CD14-positive monocyte (primary cell): ENCODE measurements at regions not wholly inside any gene's neighbourhood (a gene's known extent, or its start where the extent isn't known, plus 50 kb on each side); places are given as distances from the start of the nearest gene placed in this dataset.

Experiments
- DNase-seq, 3 donors: peaks; one replicate each; pipeline ENCODE4 v3.0.0-alpha.2; 2011 to 2022
- H2AFZ ChIP-seq: 2 replicates; pipeline ENCODE4 v1.6.0; 2012; ENCODE audit warnings: mild to moderate bottlenecking, low read depth, low read length, inconsistent platforms; ENCODE audit not compliant: insufficient read depth, poor library complexity, severe bottlenecking
- H3K27ac ChIP-seq, 2 donors: 1 replicate in 1 of 2; 2 replicates in 1 of 2; pipeline ENCODE4 v1.5.1; 2012 to 2013; ENCODE audit warnings: low read length in 2 of 2, control low read depth in 1 of 2, inconsistent platforms in 1 of 2, low read depth in 1 of 2, mild to moderate bottlenecking in 1 of 2
- H3K27me3 ChIP-seq, 2 donors: one replicate each; pipeline versions ENCODE4 v1.6.0 to v1.6.1; 2011 to 2013; ENCODE audit warnings: low read length in 2 of 2; ENCODE audit not compliant: control insufficient read depth in 2 of 2, insufficient read depth in 2 of 2
- H3K36me3 ChIP-seq, 2 donors: replicated peaks in 1 of 2; 1 replicate in 1 of 2; 2 replicates in 1 of 2; pipeline versions ENCODE4 v1.5.1 to v1.6.1; 2012 to 2013; ENCODE audit warnings: low read length in 2 of 2, control low read depth in 1 of 2, inconsistent platforms in 1 of 2, mild to moderate bottlenecking in 1 of 2; ENCODE audit not compliant: insufficient read depth in 2 of 2, control insufficient read depth in 1 of 2
- H3K4me1 ChIP-seq, 2 donors: 1 replicate in 1 of 2; 2 replicates in 1 of 2; pipeline versions ENCODE4 v1.5.1 to v1.6.1; 2012 to 2013; ENCODE audit warnings: low read length in 2 of 2, control low read depth in 1 of 2, inconsistent platforms in 1 of 2, mild to moderate bottlenecking in 1 of 2, moderate library complexity in 1 of 2; ENCODE audit not compliant: insufficient read depth in 2 of 2, control insufficient read depth in 1 of 2
- H3K4me2 ChIP-seq: replicated peaks from 2 replicates; pipeline ENCODE3; 2012; ENCODE audit warnings: low read length, moderate library complexity, mild to moderate bottlenecking; ENCODE audit not compliant: poor library complexity, severe bottlenecking; ENCODE audit errors: extremely low read depth
- H3K4me3 ChIP-seq, 3 experiments: fragments of 200-600 bp in 1 of 3; sonication (generic) in 1 of 3; replicated peaks in 1 of 3; 1 replicate in 2 of 3; 2 replicates in 1 of 3; pipeline ENCODE4 v1.5.1; 2011 to 2013; ENCODE audit warnings: low read length in 3 of 3, mild to moderate bottlenecking in 3 of 3, control low read depth in 2 of 3, low read depth in 2 of 3, inconsistent platforms in 1 of 3, moderate library complexity in 1 of 3
- H3K79me2 ChIP-seq: 2 replicates; pipeline ENCODE4 v1.6.0; 2012; ENCODE audit warnings: mild to moderate bottlenecking, control low read depth, inconsistent platforms, low read length, moderate library complexity; ENCODE audit not compliant: insufficient read depth
- H3K9ac ChIP-seq: 2 replicates; pipeline ENCODE4 v1.6.0; 2017; ENCODE audit warnings: low read length, mild to moderate bottlenecking; ENCODE audit not compliant: insufficient read depth, poor library complexity, severe bottlenecking
- H3K9me3 ChIP-seq, 2 donors: replicated peaks in 1 of 2; 1 replicate in 1 of 2; 2 replicates in 1 of 2; pipeline versions ENCODE4 v1.5.1 to v1.6.1; 2012 to 2013; ENCODE audit warnings: low read length in 2 of 2, control low read depth in 1 of 2; ENCODE audit not compliant: control insufficient read depth in 1 of 2, insufficient read depth in 1 of 2
- H4K20me1 ChIP-seq: 2 replicates; pipeline ENCODE4 v1.6.0; 2012; ENCODE audit warnings: mild to moderate bottlenecking, low read length, control low read depth, moderate library complexity; ENCODE audit not compliant: insufficient read depth
- H3K27ac Mint-ChIP-seq, 7 donors: one replicate each; pipeline ENCODE4 v1.8.0; 2020; ENCODE audit warnings: mild to moderate bottlenecking in 7 of 7, mixed read lengths in 7 of 7, moderate library complexity in 6 of 7, inconsistent platforms in 2 of 7
- H3K27me3 Mint-ChIP-seq, 3 donors: one replicate each; pipeline ENCODE4 v1.8.0; 2021 to 2022; ENCODE audit warnings: low read depth in 3 of 3, mild to moderate bottlenecking in 3 of 3, mixed read lengths in 3 of 3, moderate library complexity in 3 of 3, inconsistent platforms in 1 of 3
- H3K36me3 Mint-ChIP-seq, 2 donors: one replicate each; pipeline ENCODE4 v1.8.0; 2020; ENCODE audit warnings: mixed read lengths in 2 of 2, inconsistent platforms in 1 of 2, mild to moderate bottlenecking in 1 of 2
- H3K4me1 Mint-ChIP-seq: one replicate; pipeline ENCODE4 v1.8.0; 2020; ENCODE audit warnings: mild to moderate bottlenecking, mixed read lengths
- H3K4me3 Mint-ChIP-seq, 2 donors: one replicate each; pipeline ENCODE4 v1.8.0; 2020; ENCODE audit warnings: mild to moderate bottlenecking in 2 of 2, mixed read lengths in 2 of 2, moderate library complexity in 1 of 2
- H3K9me3 Mint-ChIP-seq, 7 donors: one replicate each; pipeline ENCODE4 v1.8.0; 2020 to 2022; ENCODE audit warnings: mixed read lengths in 7 of 7, mild to moderate bottlenecking in 6 of 7, moderate library complexity in 6 of 7, inconsistent platforms in 2 of 7
- WGBS: methylation state at CpG from one replicate; pipeline ENCODE4 v1.1.5; 2013; ENCODE audit warnings: missing lambda C conversion rate; ENCODE audit not compliant: insufficient coverage; 5-methylcytosine and 5-hydroxymethylcytosine counted together
- intact Hi-C, 2 donors: fragments of 100-400 bp; cut with micrococcal nuclease; formaldehyde crosslinking; loops; one replicate each; pipeline versions ENCODE4 v1.15.0 to v1.15.1; 2023
- TF ChIP-seq, protein P1 (sequence below): fragments of 200-600 bp; IDR thresholded peaks from one replicate; pipeline ENCODE4 v1.8.0; 2022; ENCODE audit warnings: antibody characterized with exemption, mild to moderate bottlenecking

- H3K36me3 ChIP-seq = no peaks in the 10 kb centered on the region
Measured at GRCh38 chr2:60271713-60272112, 281.7 kb downstream of the BCL11A start.

GRCh38 chr2:60271131-60271530 is 282.3 kb downstream of the BCL11A start:
- Histone ChIP-seq H3K4me3 (no peak overlapping the region), H3K79me2 (no peaks in the 10 kb centered on the region), H3K27ac (no peak overlapping the region), H3K27me3 (no peaks in the 10 kb centered on the region), H3K9me3 (peaks cover 5 to 10% of the 10 kb centered on the region in 2 donors), H3K9ac (no peak overlapping the region), H3K36me3 (no peaks in the 10 kb centered on the region), H3K4me1 (no peaks in the 10 kb centered on the region), H4K20me1 (no peaks in the 10 kb centered on the region), H3K4me2 (no peak overlapping the region), H2AFZ (no peak overlapping the region)
- no peak overlapping the region for H3K27ac Mint-ChIP-seq
- TF ChIP-seq, protein P1, sequence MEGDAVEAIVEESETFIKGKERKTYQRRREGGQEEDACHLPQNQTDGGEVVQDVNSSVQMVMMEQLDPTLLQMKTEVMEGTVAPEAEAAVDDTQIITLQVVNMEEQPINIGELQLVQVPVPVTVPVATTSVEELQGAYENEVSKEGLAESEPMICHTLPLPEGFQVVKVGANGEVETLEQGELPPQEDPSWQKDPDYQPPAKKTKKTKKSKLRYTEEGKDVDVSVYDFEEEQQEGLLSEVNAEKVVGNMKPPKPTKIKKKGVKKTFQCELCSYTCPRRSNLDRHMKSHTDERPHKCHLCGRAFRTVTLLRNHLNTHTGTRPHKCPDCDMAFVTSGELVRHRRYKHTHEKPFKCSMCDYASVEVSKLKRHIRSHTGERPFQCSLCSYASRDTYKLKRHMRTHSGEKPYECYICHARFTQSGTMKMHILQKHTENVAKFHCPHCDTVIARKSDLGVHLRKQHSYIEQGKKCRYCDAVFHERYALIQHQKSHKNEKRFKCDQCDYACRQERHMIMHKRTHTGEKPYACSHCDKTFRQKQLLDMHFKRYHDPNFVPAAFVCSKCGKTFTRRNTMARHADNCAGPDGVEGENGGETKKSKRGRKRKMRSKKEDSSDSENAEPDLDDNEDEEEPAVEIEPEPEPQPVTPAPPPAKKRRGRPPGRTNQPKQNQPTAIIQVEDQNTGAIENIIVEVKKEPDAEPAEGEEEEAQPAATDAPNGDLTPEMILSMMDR = no peak
- no peaks in the 10 kb centered on the region for H3K36me3 Mint-ChIP-seq
- WGBS = no CpG with 5 or more reads among the region's 7 CpGs
- H3K27me3 Mint-ChIP-seq = no peaks in the 10 kb centered on the region
- H3K4me3 Mint-ChIP-seq = no peak overlapping the region
- no peak for DNase-seq
- intact Hi-C loops = no loop called here
- peaks cover 2% of the 10 kb centered on the region for H3K4me1 Mint-ChIP-seq
- peaks cover 3 to 15% (median 11%) of the 10 kb centered on the region in 7 donors for H3K9me3 Mint-ChIP-seq

More at GRCh38 chr2:60271713-60272112, 281.7 kb downstream of the BCL11A start:
- Mint-ChIP-seq H3K9me3 (peaks cover 3 to 15% (median 10%) of the 10 kb centered on the region in 7 donors), H3K27ac (no peak overlapping the region), H3K36me3 (no peaks in the 10 kb centered on the region), H3K4me3 (no peak overlapping the region), H3K27me3 (peaks cover 0 to 1% (median 0%) of the 10 kb centered on the region in 3 donors), H3K4me1 (peaks cover 2% of the 10 kb centered on the region)
- TF ChIP-seq, protein P1 = no peak
- no peaks in the 10 kb centered on the region for H3K4me1 ChIP-seq
- WGBS = 97% methylated on average over 5 of the region's 5 CpGs
- H4K20me1 ChIP-seq = no peaks in the 10 kb centered on the region
- DNase-seq = no peak
- H3K4me3 ChIP-seq = no peak overlapping the region
- H3K27me3 ChIP-seq = no peaks in the 10 kb centered on the region
- H3K4me2 ChIP-seq = no peak overlapping the region
- H3K9ac ChIP-seq = no peak overlapping the region
- H2AFZ ChIP-seq = no peak overlapping the region
- intact Hi-C loops = no loop called here
- peaks cover 5 to 10% of the 10 kb centered on the region in 2 donors for H3K9me3 ChIP-seq
- H3K27ac ChIP-seq = no peak overlapping the region
- H3K79me2 ChIP-seq = no peaks in the 10 kb centered on the region
